Neural progenitor cell (in vitro differentiated cells): ENCODE measurements at regions not wholly inside any gene's neighbourhood (a gene's known extent, or its start where the extent isn't known, plus 50 kb on each side); places are given as distances from the start of the nearest gene placed in this dataset.

Experiments
- DNase-seq: peaks from one replicate; pipeline ENCODE4 v3.0.0-alpha.2; 2016; ENCODE audit warnings: low spot score
- H2AFZ ChIP-seq: fragments of 200-600 bp; sonication (generic); replicated peaks from 2 replicates; pipeline ENCODE4 v1.6.1; 2016; ENCODE audit warnings: antibody characterized with exemption
- H3F3A ChIP-seq: fragments of 200-600 bp; sonication (generic); 2 replicates; pipeline ENCODE4 v1.6.1; 2016; ENCODE audit warnings: antibody characterized with exemption, low read depth
- H3K27ac ChIP-seq: fragments of 200-600 bp; sonication (generic); 2 replicates; pipeline ENCODE4 v1.5.1; 2016; ENCODE audit warnings: mild to moderate bottlenecking
- H3K27me3 ChIP-seq: fragments of 200-600 bp; sonication (generic); 2 replicates; pipeline ENCODE4 v1.6.1; 2016; ENCODE audit warnings: mild to moderate bottlenecking, moderate library complexity
- H3K36me3 ChIP-seq: fragments of 200-600 bp; sonication (generic); 2 replicates; pipeline ENCODE4 v1.5.1; 2016
- H3K4me1 ChIP-seq: fragments of 200-600 bp; sonication (generic); 2 replicates; pipeline ENCODE4 v1.6.1; 2016; ENCODE audit warnings: mixed run types
- H3K4me2 ChIP-seq: fragments of 200-600 bp; sonication (generic); 2 replicates; pipeline ENCODE4 v1.6.1; 2016
- H3K4me3 ChIP-seq: fragments of 200-600 bp; sonication (generic); 2 replicates; pipeline ENCODE4 v1.5.1; 2016
- H3K79me2 ChIP-seq: fragments of 200-600 bp; sonication (generic); 2 replicates; pipeline ENCODE4 v1.6.1; 2016; ENCODE audit warnings: low read depth
- H3K9ac ChIP-seq: fragments of 200-600 bp; sonication (generic); 2 replicates; pipeline ENCODE4 v1.6.1; 2016
- H3K9me3 ChIP-seq: fragments of 200-600 bp; sonication (generic); 2 replicates; pipeline ENCODE4 v1.5.1; 2016; ENCODE audit warnings: low read depth
- H4K20me1 ChIP-seq: fragments of 200-600 bp; sonication (generic); 2 replicates; pipeline ENCODE4 v1.6.1; 2016; ENCODE audit warnings: low read depth
- H3K27ac Mint-ChIP-seq: 3 replicates; pipeline ENCODE4 v1.8.0; 2021; ENCODE audit warnings: mixed read lengths
- H3K27me3 Mint-ChIP-seq: 2 replicates; pipeline ENCODE4 v1.8.0; 2022; ENCODE audit warnings: low read depth, mild to moderate bottlenecking, inconsistent platforms, moderate library complexity, mixed read lengths; ENCODE audit not compliant: insufficient read depth
- H3K36me3 Mint-ChIP-seq: 3 replicates; pipeline ENCODE4 v1.8.0; 2021; ENCODE audit warnings: mixed read lengths
- H3K4me1 Mint-ChIP-seq: 3 replicates; pipeline ENCODE4 v1.8.0; 2021; ENCODE audit warnings: mixed read lengths
- H3K4me3 Mint-ChIP-seq: 3 replicates; pipeline ENCODE4 v1.8.0; 2021; ENCODE audit warnings: mild to moderate bottlenecking, moderate library complexity, mixed read lengths
- H3K9me3 Mint-ChIP-seq: 3 replicates; pipeline ENCODE4 v1.8.0; 2020; ENCODE audit warnings: mixed read lengths
- CTCF ChIP-seq: fragments of 200-600 bp; sonication (generic); IDR thresholded peaks from 2 replicates; pipeline ENCODE4 v1.5.1; 2017; ENCODE audit warnings: antibody characterized with exemption, mild to moderate bottlenecking
- EZH2 ChIP-seq: fragments of 200-600 bp; sonication (generic); IDR thresholded peaks from 2 replicates; pipeline ENCODE4 v1.6.1; 2017; ENCODE audit warnings: antibody characterized with exemption, mild to moderate bottlenecking, moderate library complexity
- EZH2phosphoT487 ChIP-seq: fragments of 200-600 bp; sonication (generic); IDR thresholded peaks from 2 replicates; pipeline ENCODE4 v1.6.1; 2017; ENCODE audit warnings: antibody characterized with exemption

DNA sequence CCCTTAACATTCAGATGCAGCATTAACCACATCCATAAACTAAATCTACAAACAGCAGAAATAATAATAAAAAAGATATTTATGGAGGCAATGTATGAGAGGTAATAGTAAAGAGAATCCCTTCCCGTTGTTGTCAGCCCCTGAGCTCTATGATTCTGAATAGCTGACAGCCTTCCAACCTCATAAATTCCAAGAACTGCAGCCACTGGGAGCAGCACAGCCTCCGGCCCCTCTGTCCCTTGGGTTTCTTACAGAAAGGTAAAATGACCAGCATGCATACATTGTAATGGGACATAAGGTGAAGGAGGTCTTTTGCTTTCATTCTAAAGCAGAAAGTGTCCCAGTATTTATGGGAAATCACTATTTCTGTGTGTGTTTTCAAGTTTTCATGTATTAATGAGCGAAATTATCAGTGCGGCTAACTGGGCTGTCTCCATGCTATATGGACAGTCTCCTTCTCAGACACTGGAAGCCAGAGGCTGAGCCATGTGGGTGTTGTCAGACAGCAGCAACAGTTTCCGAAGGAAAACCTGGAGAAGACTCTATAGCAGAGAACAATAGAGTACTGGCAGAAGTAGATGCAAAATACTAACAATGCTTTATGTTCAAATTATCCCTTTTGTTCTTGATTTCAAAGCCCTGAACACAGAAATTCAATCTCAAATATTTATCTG lies 151.6 kb downstream of the LRRC30 start:
- Histone ChIP-seq H3K4me3 (no peak overlapping the region), H3K9ac (no peak overlapping the region), H4K20me1 (no peaks in the 10 kb centered on the region), H3K4me2 (no peak overlapping the region), H3K27ac (no peak overlapping the region), H3F3A (peaks cover 6% of the 10 kb centered on the region), H3K79me2 (no peaks in the 10 kb centered on the region), H3K9me3 (no peaks in the 10 kb centered on the region), H3K36me3 (no peaks in the 10 kb centered on the region), H2AFZ (peak overlapping the region; percentile 93), H3K4me1 (peaks cover 13% of the 10 kb centered on the region), H3K27me3 (no peaks in the 10 kb centered on the region)
- H3K4me3 Mint-ChIP-seq = no peak overlapping the region
- H3K27ac Mint-ChIP-seq = peak overlapping the region; percentile 44
- no peak for DNase-seq
- no peaks in the 10 kb centered on the region for H3K36me3 Mint-ChIP-seq
- peaks cover 34% of the 10 kb centered on the region for H3K4me1 Mint-ChIP-seq
- peaks cover 7% of the 10 kb centered on the region for H3K9me3 Mint-ChIP-seq
- no peak for TF ChIP-seq CTCF
- no peak for TF ChIP-seq EZH2
- TF ChIP-seq EZH2phosphoT487 = no peak
- H3K27me3 Mint-ChIP-seq = peaks cover 3% of the 10 kb centered on the region

GRCh38 chr18:7383002-7383980 lies 152.4 kb downstream of the LRRC30 start:
- H3K4me2 ChIP-seq = no peak overlapping the region
- TF ChIP-seq CTCF = no peak
- TF ChIP-seq EZH2 = no peak
- no peak for TF ChIP-seq EZH2phosphoT487
- H3K27me3 Mint-ChIP-seq = peaks cover 3% of the 10 kb centered on the region
- peak overlapping the region; percentile 93 for H2AFZ ChIP-seq
- DNase-seq = no peak
- H3K27ac Mint-ChIP-seq = peak overlapping the region; percentile 87
- no peaks in the 10 kb centered on the region for H3K9me3 ChIP-seq
- peaks cover 40% of the 10 kb centered on the region for H3K4me1 Mint-ChIP-seq
- H4K20me1 ChIP-seq = no peaks in the 10 kb centered on the region
- no peak overlapping the region for H3K4me3 Mint-ChIP-seq
- H3K4me1 ChIP-seq = peaks cover 13% of the 10 kb centered on the region
- H3F3A ChIP-seq = peaks cover 6% of the 10 kb centered on the region
- H3K79me2 ChIP-seq = no peaks in the 10 kb centered on the region
- H3K9ac ChIP-seq = no peak overlapping the region
- H3K9me3 Mint-ChIP-seq = peaks cover 3% of the 10 kb centered on the region
- no peaks in the 10 kb centered on the region for H3K36me3 ChIP-seq
- H3K36me3 Mint-ChIP-seq = no peaks in the 10 kb centered on the region
- no peak overlapping the region for H3K27ac ChIP-seq
- no peak overlapping the region for H3K4me3 ChIP-seq
- no peaks in the 10 kb centered on the region for H3K27me3 ChIP-seq

DNA sequence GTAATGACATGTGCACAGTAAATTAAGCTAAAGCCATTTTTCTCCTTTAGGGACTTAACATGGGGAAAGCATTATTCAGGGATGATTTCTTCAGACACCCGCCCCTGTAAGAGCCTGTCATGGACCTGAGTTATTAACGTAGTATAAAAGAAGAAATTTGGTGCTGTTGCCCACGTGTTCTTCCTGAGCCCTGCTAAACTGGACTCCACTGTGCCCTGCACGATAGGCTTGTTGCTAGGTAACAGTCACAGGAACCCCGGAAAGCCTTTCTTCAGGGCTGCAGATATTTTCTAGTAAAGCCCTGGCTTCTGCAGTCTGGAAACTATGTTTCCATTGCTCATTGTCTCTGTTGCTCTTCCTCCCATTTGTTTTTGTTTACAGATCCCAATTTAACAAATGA lies 157.9 kb downstream of the LRRC30 start:
- no peaks in the 10 kb centered on the region for H3K27me3 Mint-ChIP-seq
- no peaks in the 10 kb centered on the region for H3K36me3 Mint-ChIP-seq
- Histone ChIP-seq H3K36me3 (no peaks in the 10 kb centered on the region), H3F3A (no peaks in the 10 kb centered on the region), H3K4me2 (peak overlapping the region; percentile 21), H3K27me3 (no peaks in the 10 kb centered on the region), H3K4me3 (no peak overlapping the region), H2AFZ (no peak overlapping the region), H3K4me1 (peaks cover 8% of the 10 kb centered on the region), H4K20me1 (no peaks in the 10 kb centered on the region), H3K27ac (no peak overlapping the region), H3K79me2 (no peaks in the 10 kb centered on the region), H3K9ac (no peak overlapping the region), H3K9me3 (no peaks in the 10 kb centered on the region)
- H3K4me1 Mint-ChIP-seq = peaks cover 28% of the 10 kb centered on the region
- H3K9me3 Mint-ChIP-seq = peaks cover 8% of the 10 kb centered on the region
- TF ChIP-seq EZH2 (no peak), CTCF (no peak), EZH2phosphoT487 (no peak)
- no peak overlapping the region for H3K4me3 Mint-ChIP-seq
- H3K27ac Mint-ChIP-seq = peak overlapping the region; percentile 95
- peak; percentile 58 for DNase-seq
